Heart left ventricle (tissue), 16 donors: ENCODE measurements at regions not wholly inside any gene's neighbourhood (a gene's known extent, or its start where the extent isn't known, plus 50 kb on each side); places are given as distances from the start of the nearest gene placed in this dataset.

ENCODE experiments used
- ATAC-seq, 4 donors: fragments of 200-7000 bp; cut with Tn5 transposase; one replicate each; pipeline ENCODE4 v1.9.1; 2020 to 2022; ENCODE audit warnings: moderate library complexity in 4 of 4, mild to moderate bottlenecking in 3 of 4, moderate number of reproducible peaks in 1 of 4
- DNase-seq, 5 donors: peaks; one replicate each; pipeline ENCODE4 v3.0.0-alpha.2; 2020
- H3K27ac ChIP-seq, 12 donors: fragments of 200-600 bp; sonication (generic) in 4 of 12; one replicate each; pipeline versions ENCODE4 v1.5.0 to v1.8.0; 2016 to 2022; ENCODE audit warnings: mild to moderate bottlenecking in 2 of 12
- H3K27me3 ChIP-seq, 9 donors: fragments of 200-600 bp; sonication (generic) in 2 of 9; one replicate each; pipeline versions ENCODE4 v1.5.1 to v1.8.0; 2016 to 2022; ENCODE audit warnings: mild to moderate bottlenecking in 3 of 9
- H3K36me3 ChIP-seq, 9 donors: fragments of 200-600 bp; sonication (generic) in 2 of 9; one replicate each; pipeline versions ENCODE4 v1.5.0 to v1.8.0; 2018 to 2022; ENCODE audit warnings: mild to moderate bottlenecking in 2 of 9
- H3K4me1 ChIP-seq, 12 donors: fragments of 200-600 bp; sonication (generic) in 4 of 12; one replicate each; pipeline versions ENCODE4 v1.5.0 to v1.8.0; 2016 to 2022; ENCODE audit warnings: mild to moderate bottlenecking in 3 of 12
- H3K4me3 ChIP-seq, 12 donors: fragments of 200-600 bp; sonication (generic) in 4 of 12; one replicate each; pipeline versions ENCODE4 v1.5.0 to v1.8.0; 2017 to 2022; ENCODE audit warnings: mild to moderate bottlenecking in 9 of 12, moderate library complexity in 4 of 12
- H3K9me3 ChIP-seq, 12 donors: fragments of 200-600 bp; sonication (generic) in 4 of 12; one replicate each; pipeline versions ENCODE4 v1.5.0 to v1.8.0; 2016 to 2022; ENCODE audit warnings: mild to moderate bottlenecking in 1 of 12
- POLR2A ChIP-seq, 2 donors: fragments of 450-650 bp; IDR thresholded peaks; one replicate each; pipeline ENCODE4 v1.6.1; 2017; ENCODE audit warnings: antibody characterized with exemption in 2 of 2, mild to moderate bottlenecking in 2 of 2, moderate library complexity in 2 of 2
- WGBS, 4 donors: extraction: QIAGEN DNeasy Blood & Tissue Kit in 2 of 4; methylation state at CpG; one replicate each; pipeline versions ENCODE4 v1.1.5 to v1.1.7; 2013 to 2018; 5-methylcytosine and 5-hydroxymethylcytosine counted together
- intact Hi-C, 10 donors: fragments of 100-400 bp; cut with DNase I; formaldehyde crosslinking; loops; one replicate each; pipeline versions ENCODE4 v1.11.1 to v1.14.2; 2022
- TF ChIP-seq, protein P1 (sequence below), 12 donors: fragments of 200-600 bp; sonication (generic) in 4 of 12; IDR thresholded peaks; one replicate each; pipeline versions ENCODE4 v1.5.0 to v1.8.0; 2018 to 2022; ENCODE audit warnings: antibody characterized with exemption in 12 of 12, mild to moderate bottlenecking in 5 of 12
- donor health status: ischemic (EF 13 %, LVEDD 7.1; RV severe dilation, severe dysfunction).
- donor health status: healthy with polysubstance abuse.
- donor health status: DM: no; HTN: yes; CAD: no.
- donor health status: DM: no; HTN: no; CAD: no.
- donor health status: ischemic (EF 25% LVEDD 6.9; RV normal size, moderate dysfunction).
- donor health status: ischemic (EF 25% LVEDD 5.7; RV mildly dilated, moderate dysfunction).
- donor health status: healthy.
- donor health status: DM: yes; HTN: yes; CAD: no.
- donor health status: ischemic (EF 35%, LVEDD 5.7; RV mildly dilated, moderate dysfunction).
- donor health status: nonischemic (EF 11% LVEDD 7.7; RV severe dilation, severe dysfunction).
- donor health status: DM: yes; HTN: yes; CAD: no.
- donor health status: PGD.
- donor health status: ischemic (EF 29% LVEDD 5.4; RV normal size, mild dysfunction).
- donor health status: nonischemic (EF 23%, LVEDD 6.1; RV moderate dilation, normal function).

DNA sequence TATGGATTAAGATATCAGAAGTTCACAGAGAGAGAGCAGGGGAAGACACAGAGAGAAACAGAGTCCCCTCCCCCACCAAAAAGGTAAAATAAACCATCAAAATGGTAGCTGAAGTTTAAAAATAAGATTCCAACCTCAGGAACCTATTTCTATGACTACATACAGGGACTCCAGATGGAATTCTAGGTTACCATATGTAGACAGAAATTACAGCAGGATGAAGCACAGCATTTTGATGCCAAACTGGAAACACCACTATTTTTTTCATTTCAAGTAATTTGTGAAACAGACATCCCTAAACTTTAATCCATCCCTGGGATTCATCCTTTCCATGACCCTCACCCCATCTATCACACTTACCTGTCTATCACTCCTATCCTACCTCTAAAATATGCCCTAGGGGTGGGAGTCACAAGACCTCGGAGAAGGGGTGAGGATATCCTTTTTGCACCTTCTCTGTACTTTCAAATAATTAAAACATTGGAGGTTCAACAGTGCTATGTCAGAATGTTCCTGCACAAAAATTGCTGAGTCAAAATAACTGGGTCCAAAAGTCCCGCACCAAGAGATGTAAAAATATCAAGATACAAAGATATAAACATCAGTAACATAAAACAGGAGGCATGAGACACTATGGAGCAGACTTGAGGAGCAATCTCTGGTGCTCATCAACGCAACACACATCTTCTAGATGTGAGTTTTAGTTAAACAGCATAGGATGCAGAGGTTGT is 344.5 kb upstream of the RASGEF1B start:
- no peaks in the 10 kb centered on the region for H3K36me3 ChIP-seq
- H3K27me3 ChIP-seq = no peaks in the 10 kb centered on the region
- H3K4me3 ChIP-seq = no peak overlapping the region
- H3K27ac ChIP-seq = no peak overlapping the region
- TF ChIP-seq, protein P1, sequence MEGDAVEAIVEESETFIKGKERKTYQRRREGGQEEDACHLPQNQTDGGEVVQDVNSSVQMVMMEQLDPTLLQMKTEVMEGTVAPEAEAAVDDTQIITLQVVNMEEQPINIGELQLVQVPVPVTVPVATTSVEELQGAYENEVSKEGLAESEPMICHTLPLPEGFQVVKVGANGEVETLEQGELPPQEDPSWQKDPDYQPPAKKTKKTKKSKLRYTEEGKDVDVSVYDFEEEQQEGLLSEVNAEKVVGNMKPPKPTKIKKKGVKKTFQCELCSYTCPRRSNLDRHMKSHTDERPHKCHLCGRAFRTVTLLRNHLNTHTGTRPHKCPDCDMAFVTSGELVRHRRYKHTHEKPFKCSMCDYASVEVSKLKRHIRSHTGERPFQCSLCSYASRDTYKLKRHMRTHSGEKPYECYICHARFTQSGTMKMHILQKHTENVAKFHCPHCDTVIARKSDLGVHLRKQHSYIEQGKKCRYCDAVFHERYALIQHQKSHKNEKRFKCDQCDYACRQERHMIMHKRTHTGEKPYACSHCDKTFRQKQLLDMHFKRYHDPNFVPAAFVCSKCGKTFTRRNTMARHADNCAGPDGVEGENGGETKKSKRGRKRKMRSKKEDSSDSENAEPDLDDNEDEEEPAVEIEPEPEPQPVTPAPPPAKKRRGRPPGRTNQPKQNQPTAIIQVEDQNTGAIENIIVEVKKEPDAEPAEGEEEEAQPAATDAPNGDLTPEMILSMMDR (IDR thresholded peaks at IDR 0.05) = no peak
- TF ChIP-seq POLR2A (IDR thresholded peaks at IDR 0.05) = no peak
- no peaks in the 10 kb centered on the region for H3K9me3 ChIP-seq
- intact Hi-C loops = no loop called here
- 88 to 90% (median 88%) methylated on average over 3 of the region's 3 CpGs for WGBS, 4 donors
- H3K4me1 ChIP-seq = peaks cover 0 to 19% (median 0%) of the 10 kb centered on the region in 12 donors
- ATAC-seq (no peak), DNase-seq (no peak)

GRCh38 chr4:81814987-81815541 is 343.4 kb upstream of the RASGEF1B start:
- TF ChIP-seq, protein P1 (IDR thresholded peaks at IDR 0.05) = no peak
- TF ChIP-seq POLR2A (IDR thresholded peaks at IDR 0.05) = no peak
- WGBS, 4 donors = 46 to 60% (median 54%) methylated on average over 3 of the region's 3 CpGs
- intact Hi-C loops = no loop called here
- Histone ChIP-seq H3K9me3 (no peaks in the 10 kb centered on the region), H3K4me1 (peaks cover 0 to 19% (median 0%) of the 10 kb centered on the region in 12 donors), H3K27me3 (no peaks in the 10 kb centered on the region), H3K36me3 (no peaks in the 10 kb centered on the region), H3K27ac (peak overlapping the region in 1 of 12 donors; percentile 67), H3K4me3 (no peak overlapping the region)
- DNase-seq = no peak
- peak in 3 of 4 donors; percentile 45 to 79 (median 46) for ATAC-seq

DNA sequence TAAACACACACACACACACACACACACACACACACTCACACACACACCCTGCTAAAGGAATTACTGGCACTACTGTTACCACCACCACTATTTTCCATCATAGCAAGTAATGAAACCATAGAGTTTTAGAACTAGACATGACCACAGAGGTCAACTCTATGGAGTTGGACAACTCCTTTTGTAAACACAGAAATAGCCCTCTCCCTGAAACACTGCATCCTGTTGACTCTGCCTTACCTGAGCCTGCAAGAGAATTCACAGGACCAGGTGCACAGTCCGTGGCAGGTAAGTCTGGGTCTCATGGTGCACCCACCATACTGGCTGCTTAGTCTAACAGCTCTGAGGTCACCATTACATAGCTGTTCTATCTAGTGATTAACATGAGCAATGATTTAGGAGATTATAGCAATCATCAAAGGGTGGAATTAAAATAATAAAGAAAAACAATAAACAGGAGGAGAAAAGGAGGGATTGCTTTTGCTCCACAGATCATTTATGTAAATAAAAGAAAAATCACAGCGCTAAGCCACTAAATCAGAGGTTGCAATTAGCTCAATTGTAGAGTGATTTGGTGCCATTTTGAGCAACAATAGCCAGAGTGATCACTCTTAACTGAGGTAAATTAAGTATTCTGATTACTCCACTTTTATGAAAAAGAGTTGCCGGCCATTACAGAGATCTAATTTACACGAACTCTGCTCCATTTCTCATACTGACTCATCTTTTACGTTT is 340.0 kb upstream of the RASGEF1B start:
- Histone ChIP-seq H3K9me3 (no peaks in the 10 kb centered on the region), H3K4me1 (peaks cover 0 to 19% (median 0%) of the 10 kb centered on the region in 12 donors), H3K36me3 (no peaks in the 10 kb centered on the region), H3K27ac (no peak overlapping the region), H3K27me3 (no peaks in the 10 kb centered on the region), H3K4me3 (no peak overlapping the region)
- intact Hi-C loops = no loop called here
- TF ChIP-seq POLR2A (IDR thresholded peaks at IDR 0.05) = no peak
- TF ChIP-seq, protein P1 (IDR thresholded peaks at IDR 0.05) = no peak
- DNase-seq = no peak
- WGBS, 4 donors = 73 to 96% (median 83%) methylated on average over 5 of the region's 5 CpGs
- ATAC-seq = no peak

GRCh38 chr4:81808011-81808672 is 336.4 kb upstream of the RASGEF1B start:
- Histone ChIP-seq H3K4me1 (no peaks in the 10 kb centered on the region), H3K9me3 (no peaks in the 10 kb centered on the region), H3K27me3 (no peaks in the 10 kb centered on the region), H3K27ac (no peak overlapping the region), H3K36me3 (no peaks in the 10 kb centered on the region), H3K4me3 (no peak overlapping the region)
- TF ChIP-seq POLR2A (IDR thresholded peaks at IDR 0.05) = no peak
- TF ChIP-seq, protein P1 (IDR thresholded peaks at IDR 0.05) = no peak
- DNase-seq (no peak), ATAC-seq (no peak)
- intact Hi-C loops = no loop called here
- WGBS, 4 donors = 31 to 39% (median 37%) methylated on average over 2 of the region's 2 CpGs
